ENCODE measurements at regions not wholly inside any gene's neighbourhood (a gene's known extent, or its start where the extent isn't known, plus 50 kb on each side); places are given as distances from the start of the nearest gene placed in this dataset.

- no peak overlapping the region for H3K27ac ChIP-seq (ENCODE audit: low read depth, low read length)
- POLR2A ChIA-PET: no interaction called here
- no peaks in the 10 kb centered on the region for H3K27me3 ChIP-seq (ENCODE audit: insufficient read depth, low read length)
- RAD21 ChIA-PET (ENCODE audit: low non-redundant PET in 1 of 2, low total read pairs in 2 of 2, uncharacterized antibody in 2 of 2, unreplicated experiment in 2 of 2): no interaction called here
- no TSS peak for BruUV-seq (replicated peaks)
- ATAC-seq (no peak), DNase-seq (ENCODE audit: low read depth, low spot score) (no peak)
- CTCF ChIA-PET: no interaction called here
- no peak overlapping the region for H2AFZ ChIP-seq (ENCODE audit: low read depth, low read length, poor library complexity, severe bottlenecking)
- H3K36me3 ChIP-seq (ENCODE audit: control insufficient read depth in 1 of 2, insufficient read depth in 2 of 2, low read length in 2 of 2): no peaks in the 10 kb centered on the region
- intact Hi-C loops (cut with micrococcal nuclease): no loop called here
- no peaks in the 10 kb centered on the region for H3K79me2 ChIP-seq (ENCODE audit: insufficient read depth, low read length)
- H3K9me3 ChIP-seq (ENCODE audit: control insufficient read depth in 1 of 2, insufficient read depth in 1 of 2, low read depth in 1 of 2, low read length in 2 of 2): no peaks in the 10 kb centered on the region
- H3K4me1 ChIP-seq (ENCODE audit: control insufficient read depth in 1 of 2, insufficient read depth in 2 of 2, low read length in 2 of 2): peaks cover 0 to 1% of the 10 kb centered on the region in 2 experiments; a peak in 1 of 4 replicates
- TF ChIP-seq ZNF274 (IDR thresholded peaks at IDR 0.05; ENCODE audit: low read depth, low read length) (no peak), ZFX (IDR thresholded peaks at IDR 0.05) (no peak), POLR2A (IDR thresholded peaks at IDR 0.05; ENCODE audit: borderline replicate concordance, extremely low read depth, insufficient read depth, insufficient read length) (no peak), CTCF (IDR thresholded peaks at IDR 0.05 in 2 of 3, conservative IDR thresholded peaks at IDR 0.05 in 1 of 3; ENCODE audit: borderline replicate concordance in 1 of 3, insufficient read depth in 1 of 3, low read depth in 2 of 3, low read length in 2 of 3) (no peak), TCF7L2 (IDR thresholded peaks at IDR 0.05; ENCODE audit: borderline replicate concordance, extremely low read depth, insufficient read depth, insufficient read length) (no peak), CEBPB (IDR thresholded peaks at IDR 0.05; ENCODE audit: low read depth) (no peak), SIN3A (IDR thresholded peaks at IDR 0.05; ENCODE audit: low read depth) (no peak), EZH2phosphoT487 (IDR thresholded peaks at IDR 0.05; ENCODE audit: borderline replicate concordance) (no peak), ELF1 (IDR thresholded peaks at IDR 0.05; ENCODE audit: borderline replicate concordance, low read depth) (no peak), MAX (IDR thresholded peaks at IDR 0.05) (no peak), CBX3 (IDR thresholded peaks at IDR 0.05; ENCODE audit: low read depth) (no peak), EZH2 (IDR thresholded peaks at IDR 0.05) (no peak), REST (IDR thresholded peaks at IDR 0.05; ENCODE audit: low read depth) (no peak), POLR2AphosphoS5 (IDR thresholded peaks at IDR 0.05; ENCODE audit: low read depth, low read length) (no peak)
- H4K20me1 ChIP-seq (ENCODE audit: insufficient read depth): no peaks in the 10 kb centered on the region
- no peak overlapping the region for H3K4me3 ChIP-seq (replicated peaks in 1 of 2; ENCODE audit: low read depth in 1 of 2, low read length in 2 of 2)
- H3K9me2 ChIP-seq (ENCODE audit: insufficient read depth): no peaks in the 10 kb centered on the region; the same call in 1 of the 2 replicates
- H3K9ac ChIP-seq (ENCODE audit: low read length): no peak overlapping the region
- no peak overlapping the region for H3K4me2 ChIP-seq (ENCODE audit: low read length)
These were observed 113.4 kb upstream of the C11orf87 start for GRCh38 chr11:109308551-109308950.
